ENCODE measurements at regions not wholly inside any gene's neighbourhood (a gene's known extent, or its start where the extent isn't known, plus 50 kb on each side); places are given as distances from the start of the nearest gene placed in this dataset.
"Not testable (repeated sequence)": the region's sequence is repeated elsewhere in the genome, so short reads cannot be mapped to it uniquely, and the experiment has no call there.

DNA sequence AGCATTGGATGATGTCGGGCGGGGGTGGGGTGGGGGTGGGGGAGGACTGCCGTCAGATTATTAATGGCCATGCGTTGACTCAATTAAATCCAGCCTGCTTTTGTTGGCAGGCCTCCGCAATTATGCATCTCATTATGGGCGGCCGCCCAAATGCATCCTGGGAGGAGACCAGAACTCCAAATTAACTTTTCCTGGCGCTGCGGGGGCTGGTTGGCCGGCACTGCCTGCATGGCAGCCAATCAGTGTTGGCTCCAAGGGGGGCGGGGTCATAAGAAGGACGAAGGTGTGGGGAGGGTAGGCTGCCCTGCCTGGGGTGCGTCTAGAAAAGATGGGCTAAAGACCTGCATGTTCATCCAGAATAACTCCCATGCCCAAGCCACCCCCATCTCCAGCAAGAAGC lies 83.9 kb upstream of the PAX2 start:
- DNase-seq (ENCODE audit: low read depth): no peak

DNA sequence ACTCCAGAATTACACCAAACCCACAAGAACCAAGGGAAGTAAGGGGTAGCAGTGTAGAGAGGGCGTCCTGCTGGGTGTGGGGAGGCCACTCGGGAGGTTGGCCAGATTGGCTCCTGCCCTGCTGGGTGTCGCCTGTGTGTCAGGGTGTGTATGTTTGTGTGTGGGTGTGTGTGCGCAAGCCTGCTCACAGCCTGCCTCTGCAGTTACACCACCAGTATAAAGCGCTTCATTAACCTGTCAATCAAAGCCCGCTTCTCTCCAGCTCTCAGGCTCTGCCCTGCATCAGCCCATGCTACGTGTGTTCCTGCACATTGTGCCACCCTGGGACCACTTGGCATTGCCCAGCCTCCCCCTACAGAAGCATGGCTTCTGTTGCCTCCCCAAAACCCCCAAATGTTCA lies 83.3 kb upstream of the PAX2 start:
- DNase-seq (ENCODE audit: low read depth): no peak

DNA sequence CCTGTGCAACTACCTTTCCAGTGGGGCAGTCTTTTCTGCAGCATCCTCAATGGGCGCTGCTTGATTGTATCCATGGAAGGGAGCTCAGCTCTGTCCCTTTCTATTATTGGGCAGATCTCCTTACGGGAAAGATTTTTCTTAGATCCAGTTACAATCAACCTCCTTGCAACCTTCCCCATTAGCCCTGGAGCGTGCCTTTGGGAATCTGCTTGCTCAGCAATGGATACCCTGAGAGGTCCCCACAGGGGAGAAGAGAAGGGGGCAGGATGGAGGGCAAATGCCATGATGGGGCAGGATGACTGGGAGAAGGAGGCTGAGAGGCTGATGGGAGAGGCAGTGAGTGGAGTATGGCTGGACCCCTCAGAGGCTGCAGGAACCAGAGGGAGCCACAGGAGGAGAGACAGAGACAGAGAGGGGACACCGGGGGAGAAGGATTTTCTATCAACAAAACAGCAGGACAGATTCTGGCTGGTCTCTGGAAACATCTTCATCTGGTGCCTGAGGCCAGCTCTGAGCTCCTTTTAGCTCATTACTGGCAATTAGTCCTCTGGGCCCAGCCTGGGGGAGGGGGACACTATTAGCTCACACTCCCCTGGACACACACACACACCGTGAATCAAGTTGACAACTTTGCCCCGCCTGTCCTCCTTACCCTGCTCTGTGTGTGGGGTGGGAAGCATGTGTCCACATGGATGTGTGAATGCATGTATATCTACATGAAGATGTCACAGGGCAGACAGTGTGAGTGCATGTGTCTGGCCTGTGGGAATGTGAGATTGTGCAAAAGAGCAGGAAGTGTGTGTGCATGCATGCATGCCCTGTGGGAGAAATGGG lies 80.8 kb upstream of the PAX2 start:
- no peak for DNase-seq (ENCODE audit: low read depth)

DNA sequence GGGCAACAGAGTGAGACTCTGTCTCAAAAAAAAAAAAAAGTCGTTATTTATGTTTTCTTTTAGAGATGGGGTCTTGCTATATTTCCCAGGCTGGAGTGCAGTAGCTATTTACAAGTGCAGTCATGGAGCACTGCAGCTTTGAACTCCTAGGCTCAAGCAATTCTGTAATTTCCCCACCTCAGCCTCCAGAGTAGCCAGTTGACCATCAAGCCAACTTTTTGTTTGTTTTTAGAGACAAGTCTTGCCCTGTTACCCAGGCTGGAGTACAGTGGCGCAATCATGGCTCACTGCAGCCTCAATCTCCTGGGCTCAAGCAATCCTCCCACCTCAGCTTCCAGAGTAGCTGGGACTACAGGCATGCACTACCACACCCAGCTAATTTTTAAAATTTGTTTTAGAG lies 78.7 kb upstream of the PAX2 start:
- DNase-seq (ENCODE audit: low read depth): not testable (repeated sequence)

DNA sequence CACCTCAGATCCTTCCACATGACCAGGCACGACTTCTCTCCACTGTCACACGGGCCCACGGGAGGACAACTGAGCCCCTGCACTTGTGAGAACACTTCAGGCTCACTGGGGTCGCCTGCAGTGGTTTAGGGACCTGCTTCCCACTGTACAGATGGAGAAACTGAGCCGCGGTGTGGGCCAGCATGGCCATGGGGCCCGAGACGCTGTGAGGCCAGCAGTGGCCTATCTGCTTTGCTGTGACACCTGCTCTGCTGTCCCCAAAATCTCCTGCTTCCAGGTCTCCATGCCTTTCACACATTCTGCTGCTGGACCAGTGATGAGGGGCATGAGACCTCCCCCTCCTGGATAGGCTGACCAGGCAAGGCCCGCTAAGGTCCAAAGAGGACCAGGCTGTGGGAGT lies 75.8 kb upstream of the PAX2 start:
- no peak for DNase-seq (ENCODE audit: low read depth)

DNA sequence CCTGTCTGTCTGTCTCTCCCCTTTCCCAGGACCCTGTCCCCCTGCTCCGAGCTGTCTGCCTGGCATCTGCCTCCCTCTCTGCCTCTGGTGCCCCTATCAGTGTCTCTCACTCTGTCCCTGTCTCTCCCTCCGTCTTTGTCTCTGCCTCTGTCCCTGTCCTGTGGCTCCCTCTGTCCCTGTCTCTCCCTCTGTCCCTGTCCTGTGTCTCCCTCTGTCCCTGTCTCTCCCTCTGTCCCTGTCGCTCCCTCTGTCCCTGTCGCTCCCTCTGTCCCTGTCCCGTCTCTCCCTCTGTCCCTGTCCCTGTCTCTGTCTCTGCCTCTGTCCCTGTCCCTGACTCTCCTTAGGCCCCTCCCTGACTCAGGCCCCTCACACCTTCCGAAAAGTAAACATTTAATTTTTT lies 75.0 kb upstream of the PAX2 start:
- DNase-seq (ENCODE audit: low read depth): no peak

DNA sequence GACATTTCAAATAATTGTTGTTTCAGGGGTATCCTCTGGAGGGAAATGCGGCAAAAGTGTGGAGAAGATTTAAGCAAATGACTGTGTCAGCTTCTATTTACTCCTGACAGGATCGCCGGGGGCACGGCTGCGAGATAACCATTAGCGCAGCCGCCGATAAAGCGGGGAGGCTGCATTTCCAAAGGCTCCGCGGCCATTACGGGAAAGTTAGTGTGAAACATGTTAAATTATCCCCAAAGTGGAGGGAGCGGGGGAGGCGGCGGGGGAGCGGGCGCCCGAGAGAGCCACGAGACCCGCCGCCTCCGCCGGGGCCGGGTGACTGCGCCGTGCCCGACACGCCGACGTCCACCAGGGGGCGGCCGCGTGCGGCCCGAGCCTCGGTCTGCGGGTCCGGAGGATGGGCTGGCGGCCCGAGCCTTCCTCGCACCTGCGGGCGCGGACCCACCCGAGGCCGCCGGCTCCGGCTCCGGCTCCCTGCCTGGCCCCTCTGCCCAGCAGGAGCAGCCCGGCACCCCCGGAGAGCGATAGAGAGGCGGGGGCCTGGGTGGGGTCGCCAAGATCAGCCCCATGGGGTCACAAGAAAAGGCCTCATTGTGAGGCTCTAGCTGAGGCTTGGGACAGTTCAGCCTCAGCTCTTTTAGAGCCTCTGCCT lies 74.4 kb upstream of the PAX2 start:
- DNase-seq (ENCODE audit: low read depth): no peak

DNA sequence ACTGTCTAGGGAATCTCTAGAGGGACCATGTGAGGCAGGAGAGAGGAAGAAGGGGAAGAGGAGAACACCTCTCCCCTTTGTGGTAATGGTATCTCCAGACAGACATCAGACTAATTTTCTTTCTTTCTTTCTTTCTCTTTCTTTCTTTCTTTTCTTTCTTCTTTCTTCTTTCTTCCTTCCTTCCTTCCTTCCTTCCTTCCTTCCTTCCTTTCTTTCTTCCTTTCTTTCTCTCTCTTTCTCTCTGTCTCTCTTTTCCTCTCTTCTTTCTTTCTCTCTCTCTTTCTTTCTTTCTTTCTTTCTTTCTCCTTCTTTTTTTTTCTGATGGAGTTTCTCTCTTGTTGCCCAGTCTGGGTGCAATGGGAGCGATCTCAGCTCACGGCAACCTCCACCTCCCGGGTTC lies 73.2 kb upstream of the PAX2 start:
- DNase-seq (ENCODE audit: low read depth): no peak

DNA sequence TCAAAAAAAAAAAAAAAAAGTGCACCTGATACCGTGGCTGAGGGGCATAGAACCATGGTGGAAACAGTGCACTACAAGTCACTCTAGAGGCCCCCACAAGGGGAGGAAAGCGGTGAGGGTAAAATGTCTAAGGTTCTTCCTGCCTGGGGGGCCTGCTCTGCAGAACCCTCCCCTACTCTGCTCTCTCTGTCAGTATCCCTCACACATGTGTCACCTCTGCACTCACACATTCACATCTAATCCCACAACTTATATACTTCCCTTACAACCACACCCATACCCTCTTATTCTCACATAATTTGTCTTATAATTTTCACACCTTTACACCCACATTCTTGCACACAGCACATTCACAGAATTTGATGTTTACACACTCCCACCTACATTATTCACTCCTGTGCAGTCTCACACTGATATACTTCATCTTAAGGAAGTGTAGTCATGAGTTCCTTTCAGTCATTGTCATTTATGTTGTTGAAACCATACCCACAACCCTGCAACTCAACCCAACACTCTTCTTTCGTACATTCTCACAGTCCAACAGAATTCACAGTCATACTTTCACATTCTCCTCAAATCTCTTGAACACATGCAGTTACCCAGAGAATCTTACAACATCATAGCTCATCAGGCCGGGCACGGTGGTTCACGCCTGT lies 68.0 kb upstream of the PAX2 start:
- DNase-seq (ENCODE audit: low read depth): no peak

DNA sequence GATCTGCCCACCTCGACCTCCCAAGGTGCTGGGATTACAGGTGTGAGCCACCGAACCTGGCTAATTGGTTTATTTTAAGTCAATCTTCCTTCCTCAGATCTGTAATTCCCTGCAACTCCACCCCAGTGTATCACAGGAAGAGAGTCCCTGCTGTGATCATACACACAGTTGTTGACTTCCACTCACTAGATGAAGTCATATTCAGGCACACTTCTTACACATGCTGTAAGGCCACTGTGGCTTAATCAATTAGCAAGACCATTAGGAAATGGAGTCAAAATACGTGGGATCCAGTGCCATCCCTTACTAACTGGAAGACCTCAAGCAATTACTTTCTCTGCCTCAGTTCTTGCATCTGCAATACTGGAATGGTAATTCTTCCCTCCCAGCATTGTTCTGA lies 66.1 kb upstream of the PAX2 start:
- no peak for DNase-seq (ENCODE audit: low read depth)

DNA sequence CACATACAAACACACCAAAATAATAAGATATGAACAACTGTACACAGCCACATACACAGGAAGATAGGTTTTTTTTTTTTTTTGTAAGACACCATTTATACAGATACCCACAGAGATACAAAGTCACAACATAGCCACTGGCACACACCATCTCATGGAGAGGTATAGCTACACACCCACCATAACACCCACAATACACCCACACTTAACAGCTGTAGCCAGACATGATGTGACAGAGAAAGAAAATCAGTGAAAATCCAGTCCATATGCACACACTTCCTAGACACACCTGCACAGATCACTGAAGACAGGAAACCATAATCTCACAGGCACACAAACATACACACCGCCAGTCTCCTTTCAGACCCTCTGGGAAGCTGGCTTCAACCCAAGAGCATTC lies 62.4 kb upstream of the PAX2 start:
- no peak for DNase-seq (ENCODE audit: low read depth)

DNA sequence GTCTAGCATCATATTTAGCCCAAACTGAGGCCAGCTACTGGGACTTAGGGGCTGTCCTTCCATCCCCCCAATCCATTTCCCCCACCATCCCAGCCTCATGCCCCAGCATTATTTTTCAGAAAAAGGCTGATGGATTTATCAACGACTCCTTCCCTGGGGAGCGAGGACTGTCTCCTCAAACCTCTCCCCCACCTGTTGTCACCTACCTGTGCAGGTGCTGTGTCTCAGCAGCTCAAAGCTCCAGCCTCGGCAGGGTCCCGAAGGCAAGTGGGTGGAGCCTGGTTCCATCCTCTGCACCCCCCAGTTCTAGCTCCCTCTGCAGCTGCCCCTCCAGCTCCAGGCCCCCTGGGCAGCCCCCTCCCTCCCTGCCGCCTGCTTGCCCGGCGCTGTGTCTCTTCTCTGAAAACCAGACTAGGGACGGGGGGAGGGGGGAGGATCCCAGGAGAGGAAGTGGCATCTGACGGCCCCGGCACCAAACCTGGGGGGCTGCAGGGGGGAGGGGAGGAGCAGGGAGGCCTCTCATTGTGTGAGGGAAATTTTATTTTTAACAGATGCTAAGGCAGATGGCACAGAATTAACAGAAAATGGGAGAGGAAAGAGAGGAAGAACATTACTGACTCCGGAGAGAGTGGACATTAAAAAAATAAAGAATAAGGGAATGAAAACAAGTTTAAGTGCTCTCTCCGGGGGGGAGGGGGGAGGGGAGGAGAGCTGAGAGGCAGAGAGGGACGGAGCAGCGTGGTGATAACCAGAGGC lies 61.7 kb upstream of the PAX2 start:
- no peak for DNase-seq (ENCODE audit: low read depth)

DNA sequence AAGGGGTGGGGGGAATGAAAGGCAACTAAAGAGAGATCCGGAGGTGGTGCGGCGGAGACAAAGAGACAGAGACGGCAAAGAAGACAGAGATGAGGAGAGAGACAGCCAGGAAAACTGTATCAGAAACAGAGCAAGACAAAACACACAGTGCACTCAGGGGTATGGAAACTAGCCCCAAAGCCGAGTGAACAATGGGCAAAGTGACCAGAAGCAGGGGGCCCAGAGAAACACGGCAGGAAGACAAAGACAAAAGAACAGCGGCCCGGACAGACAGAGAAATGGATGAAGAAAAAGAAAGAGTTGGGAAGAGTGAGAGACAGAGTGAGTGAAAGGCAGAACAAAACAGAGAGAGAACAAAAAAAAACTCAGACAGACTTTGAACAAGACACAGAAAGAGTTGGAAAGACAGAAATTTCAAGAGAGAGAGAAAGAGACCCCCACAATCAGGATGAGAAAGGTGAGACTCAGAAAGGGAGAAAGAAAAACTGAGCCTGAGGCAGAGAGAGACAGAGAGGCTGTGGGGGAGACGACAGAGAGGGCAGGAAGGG lies 60.6 kb upstream of the PAX2 start:
- DNase-seq (ENCODE audit: low read depth): no peak

DNA sequence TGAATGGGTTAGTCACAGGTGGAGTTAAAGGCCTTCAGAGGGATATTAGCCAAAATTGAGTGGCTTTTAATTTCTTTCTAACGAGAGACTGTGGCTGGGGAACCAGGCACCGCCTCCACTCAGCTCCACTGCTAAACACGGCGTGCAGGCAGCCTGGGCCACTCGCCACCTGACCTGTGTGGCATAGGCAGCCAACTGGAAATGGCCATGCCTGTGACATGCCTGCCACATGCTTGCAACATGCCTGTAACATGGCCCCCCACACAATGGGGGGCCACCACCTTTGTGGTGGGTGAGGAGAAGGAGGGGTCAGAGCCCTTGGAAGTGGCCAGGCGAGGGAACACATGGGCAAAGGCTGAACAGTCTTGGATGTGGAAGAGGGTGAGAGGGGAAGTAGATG lies 60.1 kb upstream of the PAX2 start:
- DNase-seq (ENCODE audit: low read depth): no peak

DNA sequence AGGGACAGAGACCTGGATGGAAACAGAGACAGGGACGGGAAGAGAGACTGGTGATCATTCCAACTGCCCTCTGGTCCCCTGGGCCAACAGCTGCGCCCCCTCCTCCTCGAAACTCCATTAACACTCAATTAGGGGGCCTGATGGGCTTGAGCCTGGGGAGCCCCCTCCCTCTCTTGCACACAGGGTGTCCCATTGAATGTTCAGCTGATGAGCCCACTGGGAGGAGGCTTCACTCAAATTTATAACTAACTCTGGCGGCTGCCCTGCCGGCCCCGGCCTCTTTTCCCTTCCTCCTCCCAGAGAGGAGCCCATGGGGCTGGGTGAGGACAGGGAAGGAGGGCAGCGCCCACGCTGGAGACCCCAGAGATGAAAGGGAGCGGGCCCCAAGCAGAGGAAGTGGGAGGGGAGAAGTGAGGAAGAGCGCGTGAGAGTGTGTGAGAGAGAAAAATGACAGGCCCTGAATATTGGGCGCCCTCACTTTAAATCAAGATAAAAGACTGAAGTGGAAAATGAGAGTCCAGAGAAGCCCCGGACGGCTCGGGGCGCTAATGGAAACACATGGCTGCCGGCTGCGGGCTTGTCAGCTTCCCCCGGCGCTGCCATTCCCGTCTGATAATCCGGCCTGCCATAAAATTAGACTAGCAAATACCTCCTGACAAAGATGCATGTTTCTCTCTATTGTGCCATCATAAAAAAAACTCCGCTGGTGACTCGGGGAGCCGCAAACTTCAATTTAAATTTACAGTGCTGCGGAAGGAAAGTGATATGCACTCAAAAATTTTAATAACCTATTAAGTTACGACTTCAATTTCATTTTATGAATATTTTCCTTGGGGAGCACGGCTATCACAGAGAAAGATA lies 58.0 kb upstream of the PAX2 start:
- DNase-seq (ENCODE audit: low read depth): no peak

DNA sequence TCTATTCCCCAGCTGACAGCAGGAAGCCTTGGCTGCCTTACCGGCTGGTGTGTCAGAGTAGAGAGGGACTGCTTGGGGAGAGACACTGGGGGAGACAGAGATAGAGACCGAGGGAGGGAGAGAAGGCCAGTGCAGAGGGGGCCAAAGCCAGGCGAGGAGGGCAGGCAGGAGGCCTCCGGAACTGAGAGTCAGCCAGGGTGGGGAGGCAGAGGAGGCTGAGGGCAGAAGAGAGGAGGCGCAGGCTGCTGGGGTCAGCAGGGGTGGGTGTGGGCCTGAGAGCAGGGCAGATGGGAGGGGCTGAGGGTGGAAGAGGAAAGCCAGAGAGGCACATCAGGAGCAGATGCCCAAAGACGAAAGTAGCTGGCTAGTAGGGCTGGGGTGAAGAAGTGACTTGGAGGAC lies 57.2 kb upstream of the PAX2 start:
- DNase-seq (ENCODE audit: low read depth): no peak

DNA sequence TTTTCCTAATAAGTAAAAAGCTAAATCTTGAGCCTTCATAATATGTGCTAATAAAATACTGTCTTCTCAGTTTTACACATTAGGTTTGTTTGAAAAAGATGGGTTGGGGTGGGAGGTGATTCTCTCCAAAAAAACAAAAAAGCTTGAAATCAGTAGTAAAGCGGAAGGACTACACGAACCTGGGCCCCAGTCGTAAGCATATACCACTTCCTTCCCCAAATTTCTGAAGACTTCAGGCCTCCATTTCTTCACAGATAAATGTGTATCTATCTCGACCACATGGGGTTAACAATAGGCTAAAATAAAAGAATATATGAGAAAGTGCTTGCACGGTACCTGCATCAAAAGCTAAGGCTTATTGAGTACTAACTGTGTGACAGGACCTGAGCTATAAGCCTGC lies 51.6 kb upstream of the PAX2 start:
- DNase-seq (ENCODE audit: low read depth): no peak
